Uterus (tissue), 3 donors: ENCODE measurements at regions not wholly inside any gene's neighbourhood (a gene's known extent, or its start where the extent isn't known, plus 50 kb on each side); places are given as distances from the start of the nearest gene placed in this dataset.

Source experiments
- DNase-seq, 2 donors: peaks; one replicate each; pipeline ENCODE4 v3.0.0-alpha.2; 2019 to 2020
- H3K27ac ChIP-seq, 2 donors: fragments of 200-600 bp; sonication (generic); 1 replicate in 1 of 2; 2 replicates in 1 of 2; pipeline ENCODE4 v1.5.1; 2016 to 2018
- H3K27me3 ChIP-seq, 2 donors: fragments of 200-600 bp; sonication (generic); one replicate each; pipeline ENCODE4 v1.5.1; 2018 to 2019; ENCODE audit warnings: control low read depth in 1 of 2
- H3K36me3 ChIP-seq, 2 donors: fragments of 200-600 bp; sonication (generic); one replicate each; pipeline ENCODE4 v1.5.1; 2019; ENCODE audit warnings: control low read depth in 1 of 2
- H3K4me1 ChIP-seq, 2 donors: fragments of 200-600 bp; sonication (generic); one replicate each; pipeline ENCODE4 v1.5.1; 2018 to 2019; ENCODE audit warnings: control low read depth in 1 of 2
- H3K4me3 ChIP-seq, 2 donors: fragments of 200-600 bp; sonication (generic); 1 replicate in 1 of 2; 2 replicates in 1 of 2; pipeline ENCODE4 v1.5.1; 2018 to 2019; ENCODE audit warnings: mild to moderate bottlenecking in 1 of 2
- H3K9me3 ChIP-seq, 2 donors: fragments of 200-600 bp; sonication (generic); one replicate each; pipeline ENCODE4 v1.5.1; 2019; ENCODE audit warnings: control low read depth in 1 of 2
- POLR2A ChIP-seq, 2 donors: fragments of 450-650 bp; IDR thresholded peaks; one replicate each; pipeline ENCODE4 v1.6.1; 2016; ENCODE audit warnings: antibody characterized with exemption in 2 of 2, mild to moderate bottlenecking in 1 of 2, moderate library complexity in 1 of 2
- intact Hi-C: fragments of 100-400 bp; cut with DNase I; formaldehyde crosslinking; loops from one replicate; pipeline ENCODE4 v1.15.1; 2023; ENCODE audit warnings: low total_unique reads
- TF ChIP-seq, protein P1 (sequence below), 4 experiments: fragments of 200-600 bp in 2 of 4; fragments of 450-650 bp in 2 of 4; sonication (generic) in 2 of 4; IDR thresholded peaks; one replicate each; pipeline ENCODE4 v1.5.1; 2016 to 2019; ENCODE audit warnings: antibody characterized with exemption in 4 of 4, mild to moderate bottlenecking in 2 of 4, moderate library complexity in 1 of 4
- donor health status: DM: yes; HTN: yes; CAD: no.

DNA sequence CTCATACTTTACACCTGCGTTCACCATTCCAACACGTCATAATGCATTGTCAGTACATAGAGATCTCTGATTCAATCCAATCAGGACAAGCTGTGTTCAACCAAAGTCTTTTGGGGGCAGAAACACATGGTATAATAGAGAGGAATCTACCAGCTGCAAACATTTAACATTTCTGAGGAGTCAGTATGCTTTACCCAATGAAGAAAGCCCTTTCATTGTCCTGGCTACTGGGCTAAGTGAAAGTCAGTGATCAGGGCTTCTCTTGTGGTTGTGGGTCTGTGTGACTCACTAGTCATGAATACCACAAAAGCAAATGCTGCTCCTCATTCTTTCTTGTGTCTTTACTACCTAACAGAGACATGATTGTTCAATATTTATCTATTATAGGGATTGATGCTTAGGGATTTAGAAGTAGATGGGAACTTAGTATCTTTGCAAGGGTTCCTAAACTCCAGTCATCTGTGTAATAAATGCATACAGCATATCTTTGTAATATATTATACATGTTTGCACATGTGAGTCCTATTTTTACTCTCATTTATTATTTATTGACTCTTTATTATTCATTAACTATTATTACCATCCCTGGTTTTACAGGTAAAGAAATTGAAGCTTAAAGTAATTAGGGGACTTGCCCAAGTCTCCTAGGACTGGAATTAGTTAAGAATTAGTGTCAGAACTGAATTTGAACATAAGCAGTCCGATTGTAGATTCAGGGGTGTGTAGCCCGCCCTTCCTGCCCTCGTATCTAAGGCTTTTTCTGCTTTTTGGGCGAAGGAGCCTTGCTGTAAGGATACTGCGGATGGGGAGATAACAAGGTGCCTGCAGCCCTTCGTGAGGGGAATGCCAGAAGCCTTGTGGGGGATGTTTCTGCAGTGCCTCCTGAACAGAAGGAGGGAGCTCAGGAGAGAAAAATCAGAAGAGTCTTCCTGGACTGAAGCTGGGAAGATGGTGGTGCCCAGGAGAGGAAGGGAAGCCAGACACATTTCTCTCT lies 353.1 kb upstream of the BOD1L1 start:
- DNase-seq: no peak
- TF ChIP-seq, protein P1, sequence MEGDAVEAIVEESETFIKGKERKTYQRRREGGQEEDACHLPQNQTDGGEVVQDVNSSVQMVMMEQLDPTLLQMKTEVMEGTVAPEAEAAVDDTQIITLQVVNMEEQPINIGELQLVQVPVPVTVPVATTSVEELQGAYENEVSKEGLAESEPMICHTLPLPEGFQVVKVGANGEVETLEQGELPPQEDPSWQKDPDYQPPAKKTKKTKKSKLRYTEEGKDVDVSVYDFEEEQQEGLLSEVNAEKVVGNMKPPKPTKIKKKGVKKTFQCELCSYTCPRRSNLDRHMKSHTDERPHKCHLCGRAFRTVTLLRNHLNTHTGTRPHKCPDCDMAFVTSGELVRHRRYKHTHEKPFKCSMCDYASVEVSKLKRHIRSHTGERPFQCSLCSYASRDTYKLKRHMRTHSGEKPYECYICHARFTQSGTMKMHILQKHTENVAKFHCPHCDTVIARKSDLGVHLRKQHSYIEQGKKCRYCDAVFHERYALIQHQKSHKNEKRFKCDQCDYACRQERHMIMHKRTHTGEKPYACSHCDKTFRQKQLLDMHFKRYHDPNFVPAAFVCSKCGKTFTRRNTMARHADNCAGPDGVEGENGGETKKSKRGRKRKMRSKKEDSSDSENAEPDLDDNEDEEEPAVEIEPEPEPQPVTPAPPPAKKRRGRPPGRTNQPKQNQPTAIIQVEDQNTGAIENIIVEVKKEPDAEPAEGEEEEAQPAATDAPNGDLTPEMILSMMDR (IDR thresholded peaks at IDR 0.05): no peak
- no peak for TF ChIP-seq POLR2A (IDR thresholded peaks at IDR 0.05)

DNA sequence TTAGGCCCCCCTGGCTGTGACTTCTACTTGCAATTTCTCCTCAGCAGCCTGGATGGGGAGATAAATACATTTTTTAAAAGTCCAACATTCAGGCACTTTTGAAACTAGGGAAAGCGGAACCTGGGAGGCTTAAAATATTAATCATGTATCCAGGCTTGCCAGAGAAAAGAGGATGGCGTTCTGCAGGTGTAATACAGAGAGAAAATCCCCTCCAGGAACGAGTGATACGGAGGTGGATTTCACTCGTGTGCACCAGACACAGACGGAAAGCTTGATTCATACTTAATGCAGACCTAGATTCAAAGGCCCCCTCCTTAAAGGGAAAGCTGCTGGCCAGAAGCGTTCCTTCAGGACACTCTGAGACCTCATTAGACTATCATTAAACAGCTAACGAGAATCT lies 354.0 kb upstream of the BOD1L1 start:
- no peak overlapping the region for H3K27ac ChIP-seq
- H3K27me3 ChIP-seq: no peaks in the 10 kb centered on the region
- no peaks in the 10 kb centered on the region for H3K36me3 ChIP-seq
- no peak overlapping the region for H3K4me3 ChIP-seq
- no peaks in the 10 kb centered on the region for H3K9me3 ChIP-seq
- H3K4me1 ChIP-seq: no peaks in the 10 kb centered on the region
- no peak for DNase-seq
- intact Hi-C loops: no loop called here
- TF ChIP-seq POLR2A (IDR thresholded peaks at IDR 0.05): no peak
- TF ChIP-seq, protein P1 (IDR thresholded peaks at IDR 0.05): no peak

More for the DNA sequence above, 353.1 kb upstream of the BOD1L1 start:
- no peaks in the 10 kb centered on the region for H3K9me3 ChIP-seq
- intact Hi-C loops: no loop called here
- no peaks in the 10 kb centered on the region for H3K27me3 ChIP-seq
- H3K36me3 ChIP-seq: no peaks in the 10 kb centered on the region
- no peak overlapping the region for H3K27ac ChIP-seq
- no peak overlapping the region for H3K4me3 ChIP-seq
- H3K4me1 ChIP-seq: no peaks in the 10 kb centered on the region

DNA sequence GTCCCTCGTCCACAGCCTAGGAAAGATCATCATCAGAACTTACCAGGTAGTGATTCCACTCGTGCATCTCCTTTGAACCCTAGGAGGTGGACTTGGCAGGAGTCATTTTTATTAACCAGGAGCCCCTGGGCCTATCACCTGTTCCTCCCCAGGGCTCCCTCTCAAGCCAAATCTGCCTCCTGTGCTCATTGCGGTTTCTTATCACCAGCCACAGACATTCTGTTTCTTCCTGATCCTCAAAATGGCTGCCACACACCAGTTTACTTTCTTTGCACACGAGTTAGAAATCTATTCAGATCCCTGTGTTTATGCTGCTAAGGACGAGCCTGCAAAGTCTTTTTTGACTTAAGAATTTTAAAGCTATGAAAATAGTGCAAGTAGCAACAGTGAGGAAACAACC lies 354.5 kb upstream of the BOD1L1 start:
- Histone ChIP-seq H3K9me3 (no peaks in the 10 kb centered on the region), H3K27me3 (no peaks in the 10 kb centered on the region), H3K36me3 (no peaks in the 10 kb centered on the region), H3K4me1 (no peaks in the 10 kb centered on the region), H3K4me3 (no peak overlapping the region), H3K27ac (no peak overlapping the region)
- intact Hi-C loops: no loop called here
- no peak for DNase-seq
- TF ChIP-seq, protein P1 (IDR thresholded peaks at IDR 0.05): no peak
- TF ChIP-seq POLR2A (IDR thresholded peaks at IDR 0.05): no peak

DNA sequence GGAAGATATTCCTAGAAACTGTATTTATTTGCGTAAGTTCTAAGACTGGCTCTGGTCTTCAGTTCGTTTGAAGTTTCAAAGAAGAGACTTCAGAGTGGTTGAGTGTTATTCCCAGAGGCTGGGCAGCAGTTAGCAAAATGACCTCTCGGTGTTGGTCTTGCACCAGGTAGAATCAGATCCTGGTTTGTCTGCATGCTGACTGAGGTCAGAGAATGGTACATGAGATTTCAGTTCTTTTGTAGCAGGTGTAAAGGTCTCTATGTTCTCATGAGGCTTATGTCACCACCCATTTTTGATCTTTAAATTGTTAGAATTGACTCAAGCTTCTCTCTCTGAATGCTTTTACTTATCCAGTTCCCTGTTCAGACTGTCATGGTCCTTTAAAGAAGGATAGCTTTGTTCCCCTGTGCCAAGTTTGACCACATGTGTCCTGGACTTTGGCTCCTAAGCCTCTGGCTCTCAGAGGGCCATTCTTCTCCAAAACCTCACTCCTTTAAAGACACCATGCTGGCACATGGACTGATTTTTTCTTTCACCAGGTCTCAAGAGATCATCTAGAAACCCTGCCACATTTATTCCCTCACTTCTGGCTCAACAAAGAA lies 355.8 kb upstream of the BOD1L1 start:
- H3K9me3 ChIP-seq: no peaks in the 10 kb centered on the region
- no peaks in the 10 kb centered on the region for H3K4me1 ChIP-seq
- no peaks in the 10 kb centered on the region for H3K36me3 ChIP-seq
- H3K27ac ChIP-seq: no peak overlapping the region
- H3K4me3 ChIP-seq: no peak overlapping the region
- H3K27me3 ChIP-seq: no peaks in the 10 kb centered on the region
- no peak for DNase-seq
- intact Hi-C loops: no loop called here
- no peak for TF ChIP-seq POLR2A (IDR thresholded peaks at IDR 0.05)
- TF ChIP-seq, protein P1 (IDR thresholded peaks at IDR 0.05): no peak
